ENCODE measurements at regions not wholly inside any gene's neighbourhood (a gene's known extent, or its start where the extent isn't known, plus 50 kb on each side); places are given as distances from the start of the nearest gene placed in this dataset.
A peak's percentile ranks its signal among the peaks of the same experiment; 100 is the strongest.
"Not testable (repeated sequence)": the region's sequence is repeated elsewhere in the genome, so short reads cannot be mapped to it uniquely, and the experiment has no call there.

- DNase-seq (ENCODE audit: low read depth in 4 of 4, low spot score in 3 of 4) = no peak
These were observed 332.3 kb upstream of the EPHA3 start for GRCh38 chr3:88775026-88775690.

DNA sequence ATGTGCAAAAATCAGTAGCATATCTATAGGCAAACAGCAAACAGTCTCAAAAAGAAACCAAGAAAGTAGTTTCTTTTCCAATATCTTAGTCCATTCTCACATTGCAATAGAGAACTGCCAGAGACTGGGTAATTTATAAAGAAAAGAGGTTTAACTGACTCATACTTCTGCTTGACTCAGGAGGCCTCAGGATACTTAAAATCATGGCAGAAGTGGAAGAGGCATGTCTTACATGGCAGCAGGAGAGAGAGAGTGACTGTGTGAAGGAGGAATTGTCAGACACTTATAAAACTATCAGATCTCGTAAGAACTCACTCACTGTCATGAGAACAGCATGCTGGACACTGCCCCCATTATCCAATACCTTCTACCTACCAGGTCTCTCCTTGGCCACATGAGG is 327.9 kb upstream of the EPHA3 start:
- no peak for DNase-seq (ENCODE audit: low read depth in 4 of 4, low spot score in 3 of 4)

DNA sequence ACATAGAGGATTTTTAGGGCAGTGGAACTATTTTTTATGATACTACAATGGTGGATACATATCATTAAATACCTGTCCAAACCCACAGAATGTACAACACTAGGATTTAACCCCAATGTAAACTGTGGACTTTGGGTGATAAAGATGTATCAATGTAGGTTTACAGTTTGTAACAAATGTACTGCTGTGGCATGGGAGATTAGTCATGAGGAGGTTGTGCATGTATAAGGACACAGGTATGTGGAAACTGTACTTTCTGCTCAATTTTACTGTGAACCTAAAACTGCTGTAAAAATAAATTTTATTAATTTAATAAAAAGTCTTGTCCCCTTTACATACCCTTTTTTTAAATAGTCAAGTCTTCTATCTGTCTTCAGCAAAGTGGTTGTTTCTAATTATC is 322.5 kb upstream of the EPHA3 start:
- DNase-seq (ENCODE audit: low read depth in 4 of 4, low spot score in 3 of 4) = no peak

- no peak for DNase-seq (ENCODE audit: low read depth in 4 of 4, low spot score in 3 of 4)
These were observed 321.6 kb upstream of the EPHA3 start for GRCh38 chr3:88785841-88786240.

GRCh38 chr3:88795503-88795902 is 311.9 kb upstream of the EPHA3 start:
- DNase-seq (ENCODE audit: low read depth in 4 of 4, low spot score in 3 of 4) = no peak

- no peak for DNase-seq (ENCODE audit: low read depth in 4 of 4, low spot score in 3 of 4)
These were observed 299.8 kb upstream of the EPHA3 start for GRCh38 chr3:88807491-88808105.

- no peak for DNase-seq (ENCODE audit: low read depth in 4 of 4, low spot score in 3 of 4)
These were observed 297.4 kb upstream of the EPHA3 start for GRCh38 chr3:88809993-88810392.

DNA sequence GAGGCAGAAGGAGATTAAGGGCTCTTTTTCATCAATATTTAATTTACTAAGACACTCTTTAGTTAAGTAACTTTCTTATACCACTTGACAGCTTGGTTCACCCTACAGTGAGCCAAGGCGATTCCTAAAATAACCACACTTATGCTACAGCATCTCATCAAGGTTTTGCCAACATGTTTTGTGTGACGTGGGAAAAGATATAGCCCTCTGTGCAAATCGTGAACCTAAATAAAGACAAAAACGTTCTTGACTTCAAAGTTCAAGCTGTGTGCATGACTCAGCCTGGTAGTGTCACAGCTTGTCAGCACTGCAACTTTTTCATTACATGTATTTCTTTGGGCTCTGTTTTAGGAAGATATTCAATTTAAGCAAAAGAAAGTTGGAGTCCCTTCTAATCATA is 297.0 kb upstream of the EPHA3 start:
- no peak for DNase-seq (ENCODE audit: low read depth in 4 of 4, low spot score in 3 of 4)

DNA sequence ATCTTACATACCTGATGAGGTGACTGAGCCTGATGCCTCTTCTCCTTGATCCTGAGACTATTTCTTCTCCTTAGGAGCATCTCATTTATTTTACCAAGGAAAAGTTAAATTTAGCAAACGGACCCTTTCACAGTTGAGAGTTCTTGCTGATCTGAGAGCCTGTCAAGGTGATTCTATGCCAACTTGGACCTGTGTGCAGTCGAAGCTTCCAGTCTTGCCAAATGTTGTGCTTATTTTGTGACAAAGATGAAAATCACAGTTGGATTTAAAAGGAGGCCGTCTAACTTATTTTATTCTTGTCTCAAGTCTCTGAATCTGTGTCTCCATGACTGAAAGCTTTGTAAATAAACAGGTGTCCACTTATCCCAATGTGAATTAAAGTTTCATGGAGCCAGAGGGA is 296.3 kb upstream of the EPHA3 start:
- no peak for DNase-seq (ENCODE audit: low read depth in 4 of 4, low spot score in 3 of 4)

- DNase-seq (ENCODE audit: low read depth in 4 of 4, low spot score in 3 of 4) = no peak
These were observed 294.8 kb upstream of the EPHA3 start for GRCh38 chr3:88812576-88812975.

- no peak for DNase-seq (ENCODE audit: low read depth in 4 of 4, low spot score in 3 of 4)
These were observed 291.0 kb upstream of the EPHA3 start for GRCh38 chr3:88816445-88816844.

DNA sequence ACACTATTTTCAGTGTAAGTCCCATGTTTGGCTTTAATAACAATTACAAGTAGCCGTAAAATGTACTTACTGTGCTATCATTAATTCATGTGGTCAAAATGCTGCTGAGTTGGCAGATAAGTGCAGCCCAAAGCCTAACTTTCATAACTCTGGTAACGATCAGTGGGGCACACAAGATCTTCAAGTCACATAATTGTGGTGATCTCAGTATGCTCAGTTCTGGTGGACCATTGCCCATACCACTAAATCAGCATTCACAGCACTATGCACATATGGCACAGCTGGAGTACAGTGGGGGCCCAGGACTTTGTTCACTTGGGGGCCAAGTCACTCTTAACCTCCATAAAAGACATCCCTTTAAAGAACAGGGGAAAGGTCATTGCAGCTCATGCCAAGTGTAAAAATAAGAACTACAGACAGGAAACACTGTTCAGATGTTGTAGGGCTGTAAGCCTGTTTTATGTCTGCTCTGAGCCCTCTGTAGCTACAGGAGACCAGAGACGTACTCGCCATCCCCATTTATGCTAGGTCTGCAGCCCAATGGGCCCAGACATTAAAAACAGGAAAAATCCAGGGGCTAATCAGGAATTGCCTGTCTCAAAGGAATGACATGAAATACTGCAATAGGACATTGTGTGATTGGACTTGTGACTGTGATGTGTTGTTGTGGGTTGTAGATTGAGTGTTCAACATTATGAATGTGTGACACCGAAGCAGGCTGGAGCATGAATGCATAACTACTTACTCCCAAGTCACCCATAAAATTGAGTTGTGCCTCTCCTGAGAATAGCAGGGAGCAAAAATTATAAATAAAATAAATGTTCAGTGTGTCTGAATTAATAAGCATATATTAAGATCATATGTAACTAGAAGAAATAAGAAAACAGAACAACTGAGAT is 282.5 kb upstream of the EPHA3 start:
- peak in 3 of 4 donors; percentile 12 to 24 (median 13) for DNase-seq (ENCODE audit: low read depth in 4 of 4, low spot score in 3 of 4)

DNA sequence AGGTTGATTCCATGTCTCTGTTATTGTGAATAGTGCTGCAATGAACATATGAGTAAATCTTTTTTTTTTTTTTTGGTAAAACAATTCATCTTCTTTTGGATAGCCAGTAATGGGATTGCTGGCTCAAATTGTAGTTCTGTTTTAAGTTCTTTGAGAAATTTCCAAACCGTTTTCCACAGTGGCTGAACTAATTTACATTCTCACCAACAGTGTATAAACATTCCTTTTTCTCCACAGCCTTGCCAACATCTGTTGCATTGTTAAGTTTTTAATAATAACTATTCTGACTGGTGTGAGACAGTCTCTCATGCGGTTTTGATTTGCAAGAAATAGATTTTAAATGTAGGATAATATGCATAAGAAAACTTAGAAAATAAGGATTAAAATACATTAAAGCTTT is 279.0 kb upstream of the EPHA3 start:
- no peak for DNase-seq (ENCODE audit: low read depth in 4 of 4, low spot score in 3 of 4)

GRCh38 chr3:88852606-88853005 is 254.8 kb upstream of the EPHA3 start:
- DNase-seq (ENCODE audit: low read depth in 4 of 4, low spot score in 3 of 4) = no peak

DNA sequence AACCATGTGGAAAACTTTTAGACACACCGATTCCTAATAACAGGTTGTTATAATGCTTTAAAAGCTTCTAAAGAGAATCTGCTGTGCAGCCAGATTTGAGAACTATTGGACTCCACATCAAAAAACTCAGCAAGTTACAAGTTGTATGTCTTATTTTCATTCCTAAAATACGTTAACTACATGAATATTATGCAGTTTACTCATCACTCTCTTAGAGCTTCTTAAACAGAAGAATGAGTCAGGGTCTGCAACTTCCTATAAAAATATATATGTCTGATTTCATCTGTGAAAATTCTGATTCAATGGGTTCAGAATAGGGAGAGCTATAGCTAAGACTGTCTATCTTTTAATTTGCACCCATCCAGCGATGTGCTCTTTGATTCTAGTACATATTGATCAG is 244.2 kb upstream of the EPHA3 start:
- no peak for DNase-seq (ENCODE audit: low read depth in 4 of 4, low spot score in 3 of 4)

DNA sequence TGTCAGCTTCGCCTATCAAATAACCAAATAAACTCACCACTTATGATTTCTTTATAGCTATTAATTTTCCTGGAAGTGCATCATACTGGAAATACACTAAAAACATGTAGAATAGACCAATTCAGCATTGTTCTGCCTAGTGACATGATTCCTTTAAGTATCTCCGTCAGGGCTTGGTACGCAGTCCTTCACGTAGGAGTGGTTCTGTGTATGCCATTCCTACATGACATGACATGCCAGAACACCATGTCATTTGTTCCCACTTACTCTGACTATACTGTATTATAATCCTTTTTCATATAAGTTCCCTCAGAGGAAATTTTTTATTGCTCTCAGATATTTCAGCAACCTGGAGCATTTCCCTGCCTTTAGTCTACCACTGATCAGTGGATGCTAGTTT is 230.7 kb upstream of the EPHA3 start:
- DNase-seq (ENCODE audit: low read depth in 4 of 4, low spot score in 3 of 4) = no peak

DNA sequence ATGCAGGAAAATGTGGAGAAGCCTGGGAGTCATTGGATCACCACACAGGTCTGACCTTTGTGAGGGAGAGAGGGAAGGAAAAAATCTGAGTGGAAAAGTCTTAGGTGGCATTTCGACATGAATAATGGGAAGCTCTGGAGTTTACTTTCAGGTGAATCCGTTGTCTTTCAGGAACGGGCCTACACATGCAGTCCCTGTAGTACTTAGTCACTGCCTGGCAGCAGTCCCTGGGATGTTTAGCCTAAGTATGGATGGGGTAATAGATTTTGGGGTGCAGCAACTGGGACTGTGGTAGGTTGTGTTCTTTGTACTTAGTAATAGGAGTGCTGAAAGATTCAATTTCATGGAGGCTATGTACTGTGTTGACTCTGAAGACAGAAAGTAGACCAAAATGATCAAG is 227.5 kb upstream of the EPHA3 start:
- DNase-seq (ENCODE audit: low read depth in 4 of 4, low spot score in 3 of 4) = no peak

DNA sequence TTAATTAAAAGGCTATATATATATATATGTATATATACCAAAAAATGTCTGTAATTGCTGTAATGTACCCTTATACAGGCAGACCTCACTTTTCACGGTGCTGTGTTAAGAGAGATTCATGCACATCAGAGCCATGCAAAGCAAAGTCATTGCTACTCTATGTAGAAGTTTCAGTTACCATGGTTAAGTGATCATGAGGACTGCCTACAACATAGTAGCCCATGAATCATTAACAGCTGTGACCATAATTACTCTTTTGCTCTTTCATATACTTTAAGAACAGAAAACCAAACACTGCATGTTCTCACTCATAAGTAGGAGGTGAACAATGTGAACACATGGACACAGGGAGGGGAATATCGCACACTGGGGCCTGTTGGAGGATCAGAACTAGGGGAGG is 225.3 kb upstream of the EPHA3 start:
- no peak for DNase-seq (ENCODE audit: low read depth in 4 of 4, low spot score in 3 of 4)

- DNase-seq (ENCODE audit: low read depth in 4 of 4, low spot score in 3 of 4) = not testable (repeated sequence)
These were observed 220.8 kb upstream of the EPHA3 start for GRCh38 chr3:88886624-88887023.

DNA sequence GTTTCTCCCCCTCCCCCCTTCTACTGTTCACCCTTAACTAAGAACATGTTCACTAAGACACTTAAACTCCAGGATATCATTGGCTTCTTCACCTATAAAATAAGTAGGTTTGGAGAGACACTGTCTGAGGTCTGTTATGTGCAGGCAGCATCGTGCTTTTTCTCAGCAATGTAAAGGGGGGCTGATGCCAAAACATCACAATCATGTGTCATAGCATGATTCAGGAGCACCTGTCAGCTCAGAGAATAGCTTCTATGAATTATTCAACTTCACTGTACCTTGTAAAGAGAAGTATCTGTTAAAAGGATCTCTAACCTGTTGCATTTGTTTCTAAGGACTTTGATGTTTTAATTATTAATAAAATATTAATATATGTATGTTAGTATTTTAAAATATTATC is 211.4 kb upstream of the EPHA3 start:
- DNase-seq (ENCODE audit: low read depth in 4 of 4, low spot score in 3 of 4) = no peak

GRCh38 chr3:88912294-88912877 is 195.0 kb upstream of the EPHA3 start:
- DNase-seq (ENCODE audit: low read depth in 4 of 4, low spot score in 3 of 4) = no peak

All from right renal pelvis (tissue), 4 donors.